Skeletal muscle satellite cell (primary cell): ENCODE measurements at regions not wholly inside any gene's neighbourhood (a gene's known extent, or its start where the extent isn't known, plus 50 kb on each side); places are given as distances from the start of the nearest gene placed in this dataset.

Experiments used
- H3K27me3 ChIP-seq: 2 replicates; pipeline ENCODE4 v1.7.0; 2013; ENCODE audit warnings: low read length; ENCODE audit not compliant: control insufficient read depth, insufficient read depth
- H3K36me3 ChIP-seq: 2 replicates; pipeline ENCODE4 v1.7.0; 2013; ENCODE audit warnings: mild to moderate bottlenecking, control low read depth, low read length; ENCODE audit not compliant: insufficient read depth
- H3K4me1 ChIP-seq: 2 replicates; pipeline ENCODE4 v1.7.0; 2013; ENCODE audit warnings: low read length; ENCODE audit not compliant: control insufficient read depth, insufficient read depth
- H3K4me2 ChIP-seq: 2 replicates; pipeline ENCODE4 v1.7.0; 2013; ENCODE audit warnings: mild to moderate bottlenecking, low read length
- H3K4me3 ChIP-seq: 2 replicates; pipeline ENCODE4 v1.7.0; 2013; ENCODE audit warnings: low read length
- H3K9ac ChIP-seq: 2 replicates; pipeline ENCODE4 v1.7.0; 2013; ENCODE audit warnings: mild to moderate bottlenecking, low read depth, low read length, moderate library complexity
- H3K9me3 ChIP-seq: replicated peaks from 2 replicates; pipeline ENCODE4 v1.7.0; 2013; ENCODE audit warnings: mild to moderate bottlenecking, control low read depth, low read length

GRCh38 chr10:61110936-61111335, 167.0 kb upstream of the RHOBTB1 start:
- Histone ChIP-seq H3K4me3 (no peak overlapping the region), H3K9ac (no peak overlapping the region), H3K4me1 (peaks cover 15% of the 10 kb centered on the region), H3K4me2 (peak overlapping the region; percentile 22), H3K27me3 (no peaks in the 10 kb centered on the region), H3K9me3 (no peaks in the 10 kb centered on the region), H3K36me3 (no peaks in the 10 kb centered on the region)

DNA sequence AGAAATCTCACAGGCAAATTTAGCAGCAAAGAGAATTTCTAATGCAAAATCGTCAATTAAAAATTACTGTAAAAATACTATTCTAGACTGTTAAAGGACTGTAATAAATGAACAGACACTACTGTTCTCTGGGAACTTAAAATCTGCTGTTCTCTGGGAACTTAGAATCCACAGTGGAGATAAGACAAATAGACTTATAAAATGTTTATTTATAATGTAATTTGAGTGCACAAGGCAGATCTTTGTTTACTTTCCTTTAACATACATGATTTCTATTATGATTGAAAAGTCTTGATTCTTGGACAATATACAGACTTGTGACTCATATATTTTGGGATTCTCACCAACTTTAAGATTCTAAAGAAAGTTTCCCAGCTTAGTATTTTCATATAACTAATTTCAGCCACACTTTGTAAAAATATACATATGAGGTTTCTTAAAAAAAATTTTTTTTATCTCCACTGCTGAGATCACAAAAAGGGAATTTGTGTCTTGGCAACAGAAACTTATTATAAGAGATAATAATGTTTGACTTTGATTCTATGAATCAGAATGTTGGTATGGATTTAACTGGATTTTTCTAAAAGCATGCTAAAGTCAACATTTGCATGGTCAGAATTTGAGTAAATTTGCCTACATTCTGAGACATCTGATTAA, 166.3 kb upstream of the RHOBTB1 start:
- no peaks in the 10 kb centered on the region for H3K9me3 ChIP-seq
- H3K4me3 ChIP-seq = no peak overlapping the region
- no peaks in the 10 kb centered on the region for H3K36me3 ChIP-seq
- no peaks in the 10 kb centered on the region for H3K27me3 ChIP-seq
- H3K9ac ChIP-seq = no peak overlapping the region
- peak overlapping the region; percentile 22 for H3K4me2 ChIP-seq
- peaks cover 15% of the 10 kb centered on the region for H3K4me1 ChIP-seq

DNA sequence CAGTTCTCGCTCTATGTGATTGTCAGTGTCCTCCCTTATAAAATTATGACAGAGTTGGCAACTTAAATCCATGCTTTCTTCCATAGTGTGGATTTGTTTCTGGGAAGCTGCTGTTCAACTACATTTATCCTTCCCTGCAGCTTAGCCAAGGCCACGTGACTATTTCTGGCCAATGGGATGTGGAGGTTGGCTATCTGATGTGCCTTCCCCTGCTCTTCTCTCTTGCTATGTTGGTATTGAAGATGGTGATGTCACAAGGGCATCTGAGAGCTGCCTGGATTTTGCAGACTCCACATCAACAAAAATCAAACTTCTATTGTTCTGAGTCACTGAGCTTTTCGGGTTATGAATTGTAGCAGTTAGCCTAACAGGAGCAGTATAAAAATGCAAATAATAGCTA, 164.9 kb upstream of the RHOBTB1 start:
- Histone ChIP-seq H3K36me3 (no peaks in the 10 kb centered on the region), H3K9ac (no peak overlapping the region), H3K9me3 (no peaks in the 10 kb centered on the region), H3K27me3 (no peaks in the 10 kb centered on the region), H3K4me2 (no peak overlapping the region), H3K4me1 (peaks cover 15% of the 10 kb centered on the region), H3K4me3 (no peak overlapping the region)

- Histone ChIP-seq H3K4me3 (no peak overlapping the region), H3K36me3 (no peaks in the 10 kb centered on the region), H3K27me3 (peaks cover 6% of the 10 kb centered on the region), H3K9me3 (no peaks in the 10 kb centered on the region), H3K4me1 (no peaks in the 10 kb centered on the region), H3K9ac (no peak overlapping the region), H3K4me2 (no peak overlapping the region)
These were observed 156.9 kb upstream of the RHOBTB1 start for GRCh38 chr10:61100887-61101286.

DNA sequence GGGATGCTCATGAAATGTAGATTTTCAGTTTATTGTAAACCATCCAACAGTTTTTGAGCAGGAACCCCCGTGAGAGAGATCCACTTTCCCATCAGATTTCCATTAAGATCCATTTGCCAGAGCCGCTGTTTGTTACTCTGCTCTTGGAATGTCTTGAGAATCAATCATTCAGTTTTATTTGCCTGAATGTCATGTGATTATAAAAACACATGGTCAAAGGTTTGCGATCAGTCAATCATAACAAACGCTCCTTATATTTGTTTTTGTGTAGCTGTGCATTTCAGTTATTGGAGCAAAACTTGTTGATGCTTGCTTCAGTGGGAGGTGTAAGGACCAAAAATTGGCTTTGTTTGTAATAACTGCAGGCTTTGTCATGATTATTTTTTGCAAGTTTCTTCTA, 155.8 kb upstream of the RHOBTB1 start:
- H3K4me1 ChIP-seq = no peaks in the 10 kb centered on the region

DNA sequence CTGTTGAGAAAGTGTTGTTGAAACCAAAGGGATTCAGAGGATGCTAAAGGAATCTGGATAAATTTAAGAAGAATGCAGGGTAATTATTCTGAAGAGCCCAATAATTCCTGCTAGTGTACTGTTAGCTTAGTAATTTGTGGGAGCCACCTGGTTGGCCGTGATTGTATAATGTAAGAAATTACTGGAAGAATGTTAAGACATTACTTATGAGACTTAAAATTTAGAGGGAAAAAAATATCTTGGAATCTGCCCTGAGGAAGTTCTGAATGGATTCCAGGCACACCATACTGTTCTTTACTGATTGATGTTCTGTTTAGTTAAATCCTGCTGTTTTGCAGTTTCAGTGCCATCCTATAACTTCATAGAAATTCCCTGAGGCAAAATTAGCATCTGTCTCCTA, 155.0 kb upstream of the RHOBTB1 start:
- H3K36me3 ChIP-seq = no peaks in the 10 kb centered on the region
- H3K4me1 ChIP-seq = no peaks in the 10 kb centered on the region
- H3K4me2 ChIP-seq = no peak overlapping the region
- peaks cover 10% of the 10 kb centered on the region for H3K27me3 ChIP-seq
- H3K4me3 ChIP-seq = no peak overlapping the region
- H3K9ac ChIP-seq = no peak overlapping the region
- no peaks in the 10 kb centered on the region for H3K9me3 ChIP-seq

More for the DNA sequence above, 155.8 kb upstream of the RHOBTB1 start:
- Histone ChIP-seq H3K36me3 (no peaks in the 10 kb centered on the region), H3K4me2 (no peak overlapping the region), H3K27me3 (peaks cover 10% of the 10 kb centered on the region), H3K4me3 (no peak overlapping the region), H3K9me3 (no peaks in the 10 kb centered on the region), H3K9ac (no peak overlapping the region)

DNA sequence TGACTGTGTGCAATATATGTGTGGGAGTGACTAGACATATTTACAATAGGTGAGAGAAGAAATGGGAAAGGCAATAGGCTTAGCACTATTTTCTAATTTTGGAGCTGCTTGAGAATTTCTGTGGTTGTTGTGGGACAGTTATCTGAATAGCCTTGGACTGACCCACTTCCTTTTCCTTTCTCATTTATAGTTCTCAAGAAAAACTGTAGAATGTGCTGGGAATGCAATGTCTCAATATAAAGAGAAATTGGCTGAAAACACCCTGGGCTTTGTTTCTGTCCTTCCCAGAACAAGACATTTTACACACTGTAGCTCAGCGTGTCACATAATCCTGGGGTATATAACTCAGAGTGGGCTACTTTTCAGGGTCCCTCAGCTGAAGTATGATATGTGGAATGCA, 153.0 kb upstream of the RHOBTB1 start:
- Histone ChIP-seq H3K4me3 (no peak overlapping the region), H3K9ac (no peak overlapping the region), H3K36me3 (no peaks in the 10 kb centered on the region), H3K27me3 (peaks cover 10% of the 10 kb centered on the region), H3K9me3 (no peaks in the 10 kb centered on the region), H3K4me2 (no peak overlapping the region), H3K4me1 (no peaks in the 10 kb centered on the region)

- Histone ChIP-seq H3K4me2 (no peak overlapping the region), H3K9ac (no peak overlapping the region), H3K27me3 (peaks cover 10% of the 10 kb centered on the region), H3K4me1 (no peaks in the 10 kb centered on the region), H3K36me3 (no peaks in the 10 kb centered on the region), H3K9me3 (no peaks in the 10 kb centered on the region), H3K4me3 (no peak overlapping the region)
These were observed 152.1 kb upstream of the RHOBTB1 start for GRCh38 chr10:61096056-61096455.

- no peaks in the 10 kb centered on the region for H3K36me3 ChIP-seq
- H3K4me1 ChIP-seq = no peaks in the 10 kb centered on the region
- no peak overlapping the region for H3K9ac ChIP-seq
- no peak overlapping the region for H3K4me2 ChIP-seq
- no peaks in the 10 kb centered on the region for H3K9me3 ChIP-seq
- H3K27me3 ChIP-seq = peaks cover 4% of the 10 kb centered on the region
- H3K4me3 ChIP-seq = no peak overlapping the region
These were observed 147.5 kb upstream of the RHOBTB1 start for GRCh38 chr10:61091531-61091930.

GRCh38 chr10:61089251-61089650, 145.3 kb upstream of the RHOBTB1 start:
- Histone ChIP-seq H3K36me3 (no peaks in the 10 kb centered on the region), H3K9ac (no peak overlapping the region), H3K4me3 (no peak overlapping the region), H3K4me1 (no peaks in the 10 kb centered on the region), H3K27me3 (no peaks in the 10 kb centered on the region), H3K4me2 (no peak overlapping the region), H3K9me3 (no peaks in the 10 kb centered on the region)

DNA sequence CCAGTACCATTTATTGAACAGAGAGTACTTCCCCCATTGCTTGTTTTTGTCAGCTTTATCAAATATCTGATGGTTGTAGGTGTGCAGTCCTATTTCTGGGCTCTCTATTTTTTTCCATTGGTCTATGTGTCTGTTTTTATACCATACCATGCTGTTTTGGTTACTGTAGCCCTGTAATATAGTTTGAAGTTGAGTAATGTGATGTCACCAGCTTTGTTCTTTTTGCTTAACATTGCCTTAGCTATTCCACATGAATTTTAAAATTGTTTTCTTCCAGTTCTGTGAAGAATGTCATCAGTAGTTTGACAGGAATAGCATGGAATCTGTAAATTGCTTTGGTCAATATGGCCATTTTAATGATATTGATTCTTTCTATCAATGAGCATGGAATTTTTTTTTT, 140.5 kb upstream of the RHOBTB1 start:
- Histone ChIP-seq H3K4me3 (no peak overlapping the region), H3K27me3 (no peaks in the 10 kb centered on the region), H3K4me2 (no peak overlapping the region), H3K9ac (no peak overlapping the region), H3K36me3 (no peaks in the 10 kb centered on the region), H3K4me1 (no peaks in the 10 kb centered on the region), H3K9me3 (no peaks in the 10 kb centered on the region)

DNA sequence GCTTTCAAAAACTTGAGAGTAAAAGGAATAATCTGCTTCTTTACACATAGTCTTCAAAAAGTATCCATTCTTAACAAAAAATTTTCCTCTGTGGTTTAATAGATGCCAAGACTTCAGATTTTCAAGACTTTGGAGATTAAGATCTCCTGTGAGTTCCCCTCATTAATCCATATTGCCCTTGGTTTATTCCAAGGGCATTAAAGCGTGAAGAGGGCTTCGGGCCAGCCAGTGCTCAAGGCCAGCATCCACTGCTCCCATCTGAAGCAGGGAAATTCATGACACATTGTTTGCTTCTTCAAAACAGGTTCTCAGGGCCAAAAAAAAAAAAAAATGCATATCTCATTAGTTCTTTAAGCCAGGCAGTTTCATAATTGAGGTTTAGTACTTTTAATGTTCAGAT, 137.3 kb upstream of the RHOBTB1 start:
- Histone ChIP-seq H3K27me3 (no peaks in the 10 kb centered on the region), H3K9me3 (no peaks in the 10 kb centered on the region), H3K4me2 (no peak overlapping the region), H3K36me3 (no peaks in the 10 kb centered on the region), H3K9ac (no peak overlapping the region), H3K4me3 (no peak overlapping the region), H3K4me1 (no peaks in the 10 kb centered on the region)
